SK-N-SH treated with all-trans-retinoic acid at 6 μM for 48 hours (cell line): ENCODE measurements at regions not wholly inside any gene's neighbourhood (a gene's known extent, or its start where the extent isn't known, plus 50 kb on each side); places are given as distances from the start of the nearest gene placed in this dataset.

ENCODE experiments used
- ATAC-seq: fragments of 200-7000 bp; cut with Tn5 transposase; 3 replicates; pipeline ENCODE4 v1.9.1; 2020; ENCODE audit warnings: mild to moderate bottlenecking, moderate library complexity
- ARNTL ChIP-seq: fragments of 450-650 bp; formaldehyde crosslinking; IDR thresholded peaks from 2 replicates; pipeline ENCODE4 v1.5.0; 2020; ENCODE audit warnings: low read depth, mild to moderate bottlenecking, moderate library complexity, borderline replicate concordance
- BACH2 ChIP-seq: fragments of 250-450 bp; sonication (Bioruptor Pico); IDR thresholded peaks from 2 replicates; pipeline ENCODE4 v1.9.0; 2021; ENCODE audit warnings: mild to moderate bottlenecking, borderline replicate concordance
- CSDC2 ChIP-seq: fragments of 250-450 bp; sonication (Bioruptor Pico); IDR thresholded peaks from 2 replicates; pipeline ENCODE4 v1.5.0; 2020; ENCODE audit warnings: mild to moderate bottlenecking, moderate library complexity
- CSRNP3 ChIP-seq: fragments of 250-450 bp; sonication (Bioruptor Pico); IDR thresholded peaks from 2 replicates; pipeline ENCODE4 v1.5.1; 2021; ENCODE audit warnings: mild to moderate bottlenecking, moderate library complexity
- ESRRG ChIP-seq: fragments of 250-450 bp; sonication (Bioruptor Pico); IDR thresholded peaks from 2 replicates; pipeline ENCODE4 v1.6.1; 2021; ENCODE audit warnings: mild to moderate bottlenecking
- GLIS3 ChIP-seq: fragments of 250-450 bp; sonication (Bioruptor Pico); IDR thresholded peaks from 2 replicates; pipeline ENCODE4 v1.5.0; 2020; ENCODE audit warnings: mild to moderate bottlenecking, moderate library complexity
- ISL1 ChIP-seq: fragments of 250-450 bp; sonication (Bioruptor Pico); IDR thresholded peaks from 2 replicates; pipeline ENCODE4 v2.1.2; 2022; ENCODE audit warnings: mild to moderate bottlenecking, moderate library complexity
- OSR1 ChIP-seq: fragments of 250-450 bp; sonication (Bioruptor Pico); IDR thresholded peaks from 2 replicates; pipeline ENCODE4 v1.8.0; 2022; ENCODE audit warnings: moderate library complexity, mild to moderate bottlenecking, inconsistent platforms
- PATZ1 ChIP-seq: fragments of 250-450 bp; sonication (Bioruptor Pico); IDR thresholded peaks from 2 replicates; pipeline ENCODE4 v1.8.0; 2020; ENCODE audit warnings: mild to moderate bottlenecking, moderate library complexity, borderline replicate concordance
- RARB ChIP-seq: fragments of 250-450 bp; sonication (Bioruptor Pico); IDR thresholded peaks from 2 replicates; pipeline ENCODE4 v1.8.0; 2021; ENCODE audit warnings: mild to moderate bottlenecking, moderate library complexity
- SNAI2 ChIP-seq: fragments of 250-450 bp; sonication (Bioruptor Pico); IDR thresholded peaks from 2 replicates; pipeline ENCODE4 v1.5.0; 2020; ENCODE audit warnings: mild to moderate bottlenecking, moderate library complexity
- TCF4 ChIP-seq: fragments of 250-450 bp; sonication (Bioruptor Pico); IDR thresholded peaks from 2 replicates; pipeline ENCODE4 v1.8.0; 2021; ENCODE audit warnings: mild to moderate bottlenecking, moderate library complexity, borderline replicate concordance
- TOX ChIP-seq: fragments of 250-450 bp; sonication (Bioruptor Pico); IDR thresholded peaks from 2 replicates; pipeline ENCODE4 v1.8.0; 2021; ENCODE audit warnings: mild to moderate bottlenecking, moderate library complexity, borderline replicate concordance
- ZC3H10 ChIP-seq: fragments of 250-450 bp; sonication (Bioruptor Pico); IDR thresholded peaks from 2 replicates; pipeline ENCODE4 v1.5.1; 2021; ENCODE audit warnings: mild to moderate bottlenecking, moderate library complexity
- ZFP3 ChIP-seq: fragments of 250-450 bp; sonication (Bioruptor Pico); IDR thresholded peaks from 2 replicates; pipeline ENCODE4 v1.5.0; 2020; ENCODE audit warnings: mild to moderate bottlenecking, moderate library complexity
- ZFP30 ChIP-seq: fragments of 450-650 bp; formaldehyde crosslinking; IDR thresholded peaks from 2 replicates; pipeline ENCODE4 v1.5.0; 2022; ENCODE audit warnings: mild to moderate bottlenecking, moderate library complexity
- ZNF70 ChIP-seq: fragments of 450-650 bp; formaldehyde crosslinking; IDR thresholded peaks from 2 replicates; pipeline ENCODE4 v1.5.0; 2020; ENCODE audit warnings: mild to moderate bottlenecking, moderate library complexity
- ZNF8 ChIP-seq: fragments of 450-650 bp; formaldehyde crosslinking; IDR thresholded peaks from 2 replicates; pipeline ENCODE4 v1.5.0; 2020; ENCODE audit warnings: mild to moderate bottlenecking, moderate library complexity
- TF ChIP-seq, protein P1 (sequence below): fragments of 250-450 bp; sonication (Bioruptor Pico); IDR thresholded peaks from 2 replicates; pipeline ENCODE4 v1.5.1; 2020; ENCODE audit warnings: low read depth, mild to moderate bottlenecking, moderate library complexity

GRCh38 chr12:82057770-82058169, 298.6 kb upstream of the PPFIA2 start:
- ATAC-seq, result no peak
- no peak for TF ChIP-seq OSR1 (CRISPR knock-in tag)
- no peak for TF ChIP-seq SNAI2 (CRISPR knock-in tag)

- ATAC-seq, result no peak
- no peak for TF ChIP-seq BACH2 (CRISPR knock-in tag)
- no peak for TF ChIP-seq SNAI2 (CRISPR knock-in tag)
- no peak for TF ChIP-seq ZNF70 (CRISPR knock-in tag)
- TF ChIP-seq ZFP30, result no peak
- no peak for TF ChIP-seq ESRRG
- no peak for TF ChIP-seq TCF4 (CRISPR knock-in tag)
- TF ChIP-seq ZNF8 (CRISPR knock-in tag), result no peak
- no peak for TF ChIP-seq ISL1
- no peak for TF ChIP-seq PATZ1 (CRISPR knock-in tag)
- TF ChIP-seq CSRNP3 (CRISPR knock-in tag), result no peak
- no peak for TF ChIP-seq GLIS3 (CRISPR knock-in tag)
- no peak for TF ChIP-seq TOX (CRISPR knock-in tag)
- TF ChIP-seq, protein P1, sequence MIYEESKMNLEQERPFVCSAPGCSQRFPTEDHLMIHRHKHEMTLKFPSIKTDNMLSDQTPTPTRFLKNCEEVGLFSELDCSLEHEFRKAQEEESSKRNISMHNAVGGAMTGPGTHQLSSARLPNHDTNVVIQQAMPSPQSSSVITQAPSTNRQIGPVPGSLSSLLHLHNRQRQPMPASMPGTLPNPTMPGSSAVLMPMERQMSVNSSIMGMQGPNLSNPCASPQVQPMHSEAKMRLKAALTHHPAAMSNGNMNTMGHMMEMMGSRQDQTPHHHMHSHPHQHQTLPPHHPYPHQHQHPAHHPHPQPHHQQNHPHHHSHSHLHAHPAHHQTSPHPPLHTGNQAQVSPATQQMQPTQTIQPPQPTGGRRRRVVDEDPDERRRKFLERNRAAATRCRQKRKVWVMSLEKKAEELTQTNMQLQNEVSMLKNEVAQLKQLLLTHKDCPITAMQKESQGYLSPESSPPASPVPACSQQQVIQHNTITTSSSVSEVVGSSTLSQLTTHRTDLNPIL, result no peak
- TF ChIP-seq OSR1 (CRISPR knock-in tag), result no peak
- no peak for TF ChIP-seq CSDC2
- TF ChIP-seq ZC3H10 (CRISPR knock-in tag), result no peak
These were observed 296.2 kb upstream of the PPFIA2 start for GRCh38 chr12:82055391-82055790.

- ATAC-seq, result no peak
- TF ChIP-seq PATZ1 (CRISPR knock-in tag) (no peak), ZFP3 (CRISPR knock-in tag) (no peak), RARB (CRISPR knock-in tag) (no peak), CSRNP3 (CRISPR knock-in tag) (no peak)
These were observed 295.4 kb upstream of the PPFIA2 start for GRCh38 chr12:82054566-82054965.

- TF ChIP-seq BACH2 (CRISPR knock-in tag) (no peak), ZFP30 (no peak), ARNTL (CRISPR knock-in tag) (no peak), OSR1 (CRISPR knock-in tag) (no peak), RARB (CRISPR knock-in tag) (no peak), ISL1 (no peak)
- ATAC-seq, result no peak
These were observed 288.3 kb upstream of the PPFIA2 start for GRCh38 chr12:82047446-82047845.
